ENCODE measurements at regions not wholly inside any gene's neighbourhood (a gene's known extent, or its start where the extent isn't known, plus 50 kb on each side); places are given as distances from the start of the nearest gene placed in this dataset.

GRCh38 chr5:120919017-120919416, 454.9 kb downstream of the PRR16 start:
- TF ChIP-seq EP300 (IDR thresholded peaks at IDR 0.05) (no peak), CTCF (IDR thresholded peaks at IDR 0.05) (no peak)
